GM12878 (cell line): ENCODE measurements at regions not wholly inside any gene's neighbourhood (a gene's known extent, or its start where the extent isn't known, plus 50 kb on each side); places are given as distances from the start of the nearest gene placed in this dataset.

Source experiments
- ATAC-seq: fragments of 200-7000 bp; cut with Tn5 transposase; 3 replicates; pipeline ENCODE4 v1.9.1; 2020; ENCODE audit warnings: mild to moderate bottlenecking, moderate library complexity
- BruUV-seq: library from RNA; stranded (reverse); fragments of 400-500 nt; replicated peaks from 2 replicates; lab custom pipeline; 2021; lab: Mats Ljungman, UMichigan
- CTCF ChIA-PET: fragments of 300-600 bp; sonication (Branson Sonifier 250); formaldehyde crosslinking; extraction: SDS; loops from one replicate; lab custom pipeline; 2021; ENCODE audit warnings: inconsistent platforms; lab: Yijun Ruan, JAX
- POLR2A ChIA-PET: fragments of 350-600 bp; formaldehyde crosslinking; extraction: SDS; loops from one replicate; lab custom pipeline; 2021; ENCODE audit warnings: inconsistent platforms; lab: Charles Lee
- RAD21 ChIA-PET: fragments of 300-600 bp; sonication (Branson Sonifier 250); formaldehyde crosslinking; loops from one replicate; lab custom pipeline; 2023; ENCODE audit warnings: antibody characterized with exemption; ENCODE audit not compliant: unreplicated experiment; lab: Charles Lee
- SMC1A ChIA-PET: fragments of 300-600 bp; sonication (Branson Sonifier 250); formaldehyde crosslinking; loops from one replicate; lab custom pipeline; 2023; ENCODE audit not compliant: unreplicated experiment, uncharacterized antibody; lab: Charles Lee
- DNase-seq: peaks from one replicate; pipeline ENCODE4 v3.0.0-alpha.2; 2011; ENCODE audit warnings: low read depth, low spot score
- FAIRE-seq: peaks from 3 replicates; lab custom pipeline; 2011; peaks lifted over from hg19 to GRCh38; lab: Jason Lieb, UNC
- H2AFZ ChIP-seq: 2 replicates; pipeline ENCODE4 v1.6.0; 2011; ENCODE audit warnings: low read depth, low read length, control low read depth; ENCODE audit not compliant: control insufficient read depth
- H3K27ac ChIP-seq: 2 replicates; pipeline ENCODE4 v1.5.1; 2011; ENCODE audit warnings: control low read depth; ENCODE audit not compliant: control insufficient read depth, insufficient read depth
- H3K27me3 ChIP-seq, 2 experiments: replicated peaks in 1 of 2; 2 replicates each; pipeline versions ENCODE4 v1.6.0 to v1.6.1; 2011; ENCODE audit warnings: low read length in 1 of 2; ENCODE audit not compliant: control insufficient read depth in 2 of 2, insufficient read depth in 2 of 2
- H3K36me3 ChIP-seq, 2 experiments: 2 replicates each; pipeline ENCODE4 v1.5.1; 2011; ENCODE audit warnings: low read length in 1 of 2; ENCODE audit not compliant: control insufficient read depth in 2 of 2, insufficient read depth in 2 of 2
- H3K4me1 ChIP-seq: 2 replicates; pipeline ENCODE4 v1.6.1; 2011; ENCODE audit warnings: mild to moderate bottlenecking, low read length, moderate library complexity, mixed read lengths; ENCODE audit not compliant: control insufficient read depth, insufficient read depth
- H3K4me2 ChIP-seq: 2 replicates; pipeline ENCODE4 v1.6.0; 2011; ENCODE audit warnings: control low read depth; ENCODE audit not compliant: control insufficient read depth, insufficient read depth
- H3K4me3 ChIP-seq: fragments of 200-600 bp; sonication (generic); 2 replicates; pipeline ENCODE4 v1.5.1; 2016
- H3K79me2 ChIP-seq: 2 replicates; pipeline ENCODE4 v1.6.0; 2011; ENCODE audit warnings: low read length; ENCODE audit not compliant: control insufficient read depth, insufficient read depth
- H3K9ac ChIP-seq: 2 replicates; pipeline ENCODE4 v1.8.0; 2011; ENCODE audit warnings: low read length, control low read depth, mixed read lengths; ENCODE audit not compliant: control insufficient read depth, insufficient read depth
- H3K9me3 ChIP-seq: replicated peaks from 3 replicates; pipeline ENCODE4 v1.5.1; 2011; ENCODE audit warnings: mild to moderate bottlenecking, low read length; ENCODE audit not compliant: control insufficient read depth, insufficient read depth
- H4K20me1 ChIP-seq: 2 replicates; pipeline ENCODE4 v1.6.0; 2011; ENCODE audit not compliant: control insufficient read depth, insufficient read depth
- CTCF ChIP-seq, 3 experiments: IDR thresholded peaks in 2 of 3; conservative IDR thresholded peaks in 1 of 3; 2 replicates each; pipeline ENCODE4 v1.5.1; 2011; ENCODE audit warnings: low read depth in 3 of 3, low read length in 3 of 3, mild to moderate bottlenecking in 3 of 3, control low read depth in 2 of 3, moderate library complexity in 2 of 3, inconsistent platforms in 1 of 3, mixed read lengths in 1 of 3; ENCODE audit not compliant: control insufficient read depth in 2 of 3, insufficient read depth in 1 of 3; ENCODE audit errors: extremely low read depth in 1 of 3
- EED ChIP-seq: sonication (generic); IDR thresholded peaks from 2 replicates; pipeline ENCODE4 v1.6.1; 2016; ENCODE audit warnings: antibody characterized with exemption, low read depth
- ESRRA ChIP-seq: IDR thresholded peaks from 2 replicates; pipeline ENCODE4 v1.6.1; 2012; ENCODE audit warnings: mild to moderate bottlenecking, low read length, improper control_type of control experiment
- IKZF1 ChIP-seq: fragments of 450-650 bp; conservative IDR thresholded peaks from 2 replicates; pipeline ENCODE4 v1.6.1; 2017; ENCODE audit warnings: antibody characterized with exemption, mild to moderate bottlenecking
- NFYB ChIP-seq: IDR thresholded peaks from 2 replicates; pipeline ENCODE4 v1.6.1; 2011; ENCODE audit warnings: low read depth, mild to moderate bottlenecking, low read length, improper control_type of control experiment, moderate library complexity; ENCODE audit not compliant: insufficient read depth
- RELA ChIP-seq: fragments of 450-650 bp; IDR thresholded peaks from 2 replicates; pipeline ENCODE4 v1.8.0; 2014; ENCODE audit warnings: borderline replicate concordance; ENCODE audit not compliant: partially characterized antibody
- REST ChIP-seq: IDR thresholded peaks from 2 replicates; pipeline ENCODE4 v1.6.1; 2012; ENCODE audit warnings: mild to moderate bottlenecking, low read depth, low read length
- TARDBP ChIP-seq: IDR thresholded peaks from 2 replicates; pipeline ENCODE4 v1.6.1; 2016; ENCODE audit warnings: borderline replicate concordance
- TBL1XR1 ChIP-seq: IDR thresholded peaks from 2 replicates; pipeline ENCODE4 v1.6.1; 2012; ENCODE audit warnings: low read depth, low read length, improper control_type of control experiment
- YBX1 ChIP-seq: fragments of 450-650 bp; IDR thresholded peaks from 2 replicates; pipeline ENCODE4 v1.6.1; 2016; ENCODE audit warnings: antibody characterized with exemption
- ZBED1 ChIP-seq: IDR thresholded peaks from 2 replicates; pipeline ENCODE4 v1.6.1; 2016; ENCODE audit warnings: borderline replicate concordance
- WGBS: methylation state at CpG from one replicate; pipeline ENCODE4 v1.1.6; 2016; ENCODE audit warnings: low lambda C conversion rate; ENCODE audit not compliant: insufficient replicate concordance, insufficient coverage; ENCODE audit errors: missing lambda C conversion rate; 5-methylcytosine and 5-hydroxymethylcytosine counted together
- in situ Hi-C: fragments of 300-500 bp; cut with MboI; formaldehyde crosslinking; loops from 9 replicates; pipeline ENCODE4 v1.14.3; 2018; ENCODE audit warnings: mixed read lengths
- intact Hi-C: fragments of 100-400 bp; cut with micrococcal nuclease; formaldehyde crosslinking; loops from one replicate; pipeline ENCODE4 v1.14.2; 2022; ENCODE audit not compliant: unreplicated experiment
- TF ChIP-seq, protein P1 (sequence below): fragments of 450-650 bp; IDR thresholded peaks from 2 replicates; pipeline ENCODE4 v1.6.1; 2017; ENCODE audit warnings: antibody characterized with exemption, mild to moderate bottlenecking, moderate library complexity
- TF ChIP-seq, protein P2 (sequence below): IDR thresholded peaks from 2 replicates; pipeline ENCODE4 v1.6.1; 2012; ENCODE audit warnings: low read depth, low read length, improper control_type of control experiment

- Histone ChIP-seq H3K4me1 (no peaks in the 10 kb centered on the region), H3K9me3 (no peaks in the 10 kb centered on the region), H3K79me2 (no peaks in the 10 kb centered on the region), H4K20me1 (no peaks in the 10 kb centered on the region), H3K27ac (no peak overlapping the region), H3K9ac (no peak overlapping the region), H3K4me3 (no peak overlapping the region), H3K36me3 (no peaks in the 10 kb centered on the region), H3K27me3 (no peaks in the 10 kb centered on the region), H3K4me2 (no peak overlapping the region), H2AFZ (no peak overlapping the region)
- POLR2A ChIA-PET, result interaction anchor here (0.6 kb wide), 1 partner anchor 216 kb away, joined by 7 read pairs; no protein-coding TSS in a partner anchor
- FAIRE-seq (no peak), ATAC-seq (no peak), DNase-seq (no peak)
- CTCF ChIA-PET, result no interaction called here
- TF ChIP-seq, protein P1, sequence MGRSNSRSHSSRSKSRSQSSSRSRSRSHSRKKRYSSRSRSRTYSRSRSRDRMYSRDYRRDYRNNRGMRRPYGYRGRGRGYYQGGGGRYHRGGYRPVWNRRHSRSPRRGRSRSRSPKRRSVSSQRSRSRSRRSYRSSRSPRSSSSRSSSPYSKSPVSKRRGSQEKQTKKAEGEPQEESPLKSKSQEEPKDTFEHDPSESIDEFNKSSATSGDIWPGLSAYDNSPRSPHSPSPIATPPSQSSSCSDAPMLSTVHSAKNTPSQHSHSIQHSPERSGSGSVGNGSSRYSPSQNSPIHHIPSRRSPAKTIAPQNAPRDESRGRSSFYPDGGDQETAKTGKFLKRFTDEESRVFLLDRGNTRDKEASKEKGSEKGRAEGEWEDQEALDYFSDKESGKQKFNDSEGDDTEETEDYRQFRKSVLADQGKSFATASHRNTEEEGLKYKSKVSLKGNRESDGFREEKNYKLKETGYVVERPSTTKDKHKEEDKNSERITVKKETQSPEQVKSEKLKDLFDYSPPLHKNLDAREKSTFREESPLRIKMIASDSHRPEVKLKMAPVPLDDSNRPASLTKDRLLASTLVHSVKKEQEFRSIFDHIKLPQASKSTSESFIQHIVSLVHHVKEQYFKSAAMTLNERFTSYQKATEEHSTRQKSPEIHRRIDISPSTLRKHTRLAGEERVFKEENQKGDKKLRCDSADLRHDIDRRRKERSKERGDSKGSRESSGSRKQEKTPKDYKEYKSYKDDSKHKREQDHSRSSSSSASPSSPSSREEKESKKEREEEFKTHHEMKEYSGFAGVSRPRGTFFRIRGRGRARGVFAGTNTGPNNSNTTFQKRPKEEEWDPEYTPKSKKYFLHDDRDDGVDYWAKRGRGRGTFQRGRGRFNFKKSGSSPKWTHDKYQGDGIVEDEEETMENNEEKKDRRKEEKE, result no peak
- no peak for TF ChIP-seq REST
- no peak for TF ChIP-seq IKZF1
- TF ChIP-seq YBX1, result no peak
- no peak for TF ChIP-seq EED
- no peak for TF ChIP-seq CTCF (IDR thresholded peaks at IDR 0.05 in 2 of 3, conservative IDR thresholded peaks at IDR 0.05 in 1 of 3; ENCODE audit: control insufficient read depth in 2 of 3, extremely low read depth in 1 of 3, insufficient read depth in 1 of 3, low read depth in 3 of 3, low read length in 3 of 3)
- no peak for TF ChIP-seq RELA
- no peak for TF ChIP-seq ESRRA
- no peak for TF ChIP-seq TARDBP
- TF ChIP-seq TBL1XR1, result no peak
- TF ChIP-seq NFYB, result no peak
- TF ChIP-seq, protein P2, sequence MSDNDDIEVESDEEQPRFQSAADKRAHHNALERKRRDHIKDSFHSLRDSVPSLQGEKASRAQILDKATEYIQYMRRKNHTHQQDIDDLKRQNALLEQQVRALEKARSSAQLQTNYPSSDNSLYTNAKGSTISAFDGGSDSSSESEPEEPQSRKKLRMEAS, result no peak
- no peak for TF ChIP-seq ZBED1
- SMC1A ChIA-PET, result no interaction called here
- intact Hi-C loops, result no loop called here
- WGBS, result 15% methylated on average over 7 of the region's 7 CpGs
- RAD21 ChIA-PET, result interaction anchor here (0.7 kb wide), 1 partner anchor 829 kb away, joined by 3 read pairs; no protein-coding TSS in a partner anchor
- in situ Hi-C loops, result no loop called here
- BruUV-seq, result no TSS peak
Measured at GRCh38 chr4:24175707-24176106, 285.9 kb upstream of the PPARGC1A start.
